ENCODE measurements at regions not wholly inside any gene's neighbourhood (a gene's known extent, or its start where the extent isn't known, plus 50 kb on each side); places are given as distances from the start of the nearest gene placed in this dataset.

DNA sequence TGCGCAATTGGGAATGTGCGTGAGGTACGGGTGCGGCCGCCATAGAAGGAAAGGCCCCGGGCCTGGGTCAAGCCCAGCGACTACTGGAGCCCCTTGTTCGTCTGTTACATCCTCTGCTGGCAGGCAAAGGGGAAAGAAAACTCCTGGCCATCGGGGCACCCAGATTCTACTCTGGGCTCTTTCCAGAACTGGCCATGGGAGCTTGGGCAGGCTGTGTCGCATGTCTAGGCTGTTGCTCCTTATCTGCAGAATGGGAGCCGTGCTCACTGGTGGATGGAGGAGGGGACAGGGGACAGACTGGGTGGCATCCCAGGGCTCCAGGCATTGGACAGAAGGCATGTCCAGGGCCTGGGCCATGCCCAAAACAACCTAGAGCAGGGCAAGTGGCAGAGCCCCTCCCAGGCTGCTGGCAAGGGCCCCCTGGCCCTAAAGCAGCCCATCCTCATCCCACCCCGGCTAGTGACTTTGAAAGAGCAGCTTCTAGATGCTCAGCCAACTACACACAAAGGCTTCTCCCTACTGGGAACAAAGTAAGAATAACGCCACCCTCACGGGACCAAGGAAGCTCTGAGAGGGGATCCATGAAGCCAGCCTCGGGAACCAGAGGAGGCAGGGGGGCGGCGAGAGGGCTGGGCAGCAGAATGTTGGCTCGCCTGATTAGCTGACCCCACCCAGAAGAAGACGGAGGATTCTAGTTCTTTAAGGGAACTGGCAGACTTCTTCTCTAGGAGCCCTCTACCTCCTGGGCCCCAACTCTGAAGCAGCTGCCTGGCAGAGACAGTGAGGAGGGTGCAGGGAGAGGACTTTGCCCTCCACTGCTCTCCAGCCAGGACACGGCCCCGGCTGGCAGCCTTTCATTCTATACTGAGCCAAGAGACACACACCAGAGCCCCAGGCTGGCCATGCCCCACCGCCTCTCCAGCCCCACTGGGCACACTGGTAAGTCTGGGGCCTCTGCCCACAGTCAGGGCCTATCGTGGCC, 96.8 kb downstream of the SINHCAF start:
- Mint-ChIP-seq H3K27me3 (peaks cover 3% of the 10 kb centered on the region), H3K9me3 (peaks cover 5% of the 10 kb centered on the region), H3K27ac (no peak overlapping the region), H3K4me3 (no peak overlapping the region), H3K36me3 (no peaks in the 10 kb centered on the region), H3K4me1 (ENCODE audit: low read depth) (no peaks in the 10 kb centered on the region)
- POLR2A ChIA-PET, result no interaction called here
- CTCF ChIA-PET, result interaction anchor here (0.9 to 2.7 kb wide), 2 partner anchors 9 to 10 kb away, joined by 4 to 9 read pairs; no protein-coding TSS in a partner anchor
- DNase-seq, result no peak
- intact Hi-C loops (cut with micrococcal nuclease), result no loop called here

DNA sequence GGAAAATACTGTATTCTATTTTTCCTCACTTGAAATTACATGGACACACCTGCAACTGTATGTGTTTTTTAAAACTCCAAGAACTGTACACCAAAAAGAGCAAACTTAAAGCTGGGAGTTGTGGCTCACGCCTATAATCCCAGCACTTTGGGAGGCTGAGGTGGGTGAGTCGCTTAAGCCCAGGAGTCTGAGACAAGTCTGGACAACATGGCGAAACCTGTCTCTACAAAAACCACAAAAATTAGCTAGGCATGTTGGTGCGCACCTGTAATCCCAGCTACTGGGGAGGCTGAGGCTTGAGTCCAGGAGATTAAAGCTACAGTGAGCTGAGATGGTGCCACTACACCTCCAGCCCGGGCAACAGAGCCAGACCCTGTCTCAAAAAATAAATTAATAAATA, 95.9 kb downstream of the SINHCAF start:
- ChIA-PET CTCF (interaction anchor here (2.7 kb wide), 1 partner anchor 9 kb away, joined by 9 read pairs; no protein-coding TSS in a partner anchor), POLR2A (no interaction called here)

More for the DNA sequence above, 95.9 kb downstream of the SINHCAF start:
- Mint-ChIP-seq H3K36me3 (no peaks in the 10 kb centered on the region), H3K27ac (no peak overlapping the region), H3K4me1 (ENCODE audit: low read depth) (no peaks in the 10 kb centered on the region), H3K9me3 (peaks cover 5% of the 10 kb centered on the region), H3K4me3 (no peak overlapping the region), H3K27me3 (peaks cover 3% of the 10 kb centered on the region)
- no peak for DNase-seq
- intact Hi-C loops (cut with micrococcal nuclease), result no loop called here
